ENCODE measurements at regions not wholly inside any gene's neighbourhood (a gene's known extent, or its start where the extent isn't known, plus 50 kb on each side); places are given as distances from the start of the nearest gene placed in this dataset.

- TF ChIP-seq, protein P1, sequence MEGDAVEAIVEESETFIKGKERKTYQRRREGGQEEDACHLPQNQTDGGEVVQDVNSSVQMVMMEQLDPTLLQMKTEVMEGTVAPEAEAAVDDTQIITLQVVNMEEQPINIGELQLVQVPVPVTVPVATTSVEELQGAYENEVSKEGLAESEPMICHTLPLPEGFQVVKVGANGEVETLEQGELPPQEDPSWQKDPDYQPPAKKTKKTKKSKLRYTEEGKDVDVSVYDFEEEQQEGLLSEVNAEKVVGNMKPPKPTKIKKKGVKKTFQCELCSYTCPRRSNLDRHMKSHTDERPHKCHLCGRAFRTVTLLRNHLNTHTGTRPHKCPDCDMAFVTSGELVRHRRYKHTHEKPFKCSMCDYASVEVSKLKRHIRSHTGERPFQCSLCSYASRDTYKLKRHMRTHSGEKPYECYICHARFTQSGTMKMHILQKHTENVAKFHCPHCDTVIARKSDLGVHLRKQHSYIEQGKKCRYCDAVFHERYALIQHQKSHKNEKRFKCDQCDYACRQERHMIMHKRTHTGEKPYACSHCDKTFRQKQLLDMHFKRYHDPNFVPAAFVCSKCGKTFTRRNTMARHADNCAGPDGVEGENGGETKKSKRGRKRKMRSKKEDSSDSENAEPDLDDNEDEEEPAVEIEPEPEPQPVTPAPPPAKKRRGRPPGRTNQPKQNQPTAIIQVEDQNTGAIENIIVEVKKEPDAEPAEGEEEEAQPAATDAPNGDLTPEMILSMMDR (optimal IDR thresholded peaks at IDR 0.05 in 1 of 3, IDR thresholded peaks at IDR 0.05 in 1 of 3, conservative IDR thresholded peaks at IDR 0.05 in 1 of 3; ENCODE audit: extremely low read depth in 1 of 3, insufficient read depth in 2 of 3, low read length in 3 of 3) = no peak
- no peak for TF ChIP-seq EZH2 (IDR thresholded peaks at IDR 0.05; ENCODE audit: low read length)
Measured at GRCh38 chr18:44502790-44503189, 177.9 kb upstream of the SETBP1 start.

Data from keratinocyte (primary cell).